ENCODE measurements at regions not wholly inside any gene's neighbourhood (a gene's known extent, or its start where the extent isn't known, plus 50 kb on each side); places are given as distances from the start of the nearest gene placed in this dataset.

GRCh38 chr6:14210663-14211561 is 93.3 kb downstream of the CD83 start:
- Histone ChIP-seq H3K4me3 (peak overlapping the region; percentile 68), H2AFZ (peak overlapping the region; percentile 96), H3K9me3 (ENCODE audit: low read depth) (no peaks in the 10 kb centered on the region), H3K4me2 (peak overlapping the region; percentile 95), H3K9me2 (replicated peaks; ENCODE audit: insufficient read depth) (no peaks in the 10 kb centered on the region), H3K4me1 (ENCODE audit: insufficient read depth) (peaks cover 14% of the 10 kb centered on the region), H3K36me3 (replicated peaks; ENCODE audit: insufficient read depth, low read depth) (no peaks in the 10 kb centered on the region), H3K27me3 (no peaks in the 10 kb centered on the region), H4K20me1 (ENCODE audit: insufficient read depth, poor library complexity, severe bottlenecking) (no peaks in the 10 kb centered on the region), H3K27ac (peak overlapping the region; percentile 76), H3K79me2 (no peaks in the 10 kb centered on the region)
- TF ChIP-seq, protein P1, sequence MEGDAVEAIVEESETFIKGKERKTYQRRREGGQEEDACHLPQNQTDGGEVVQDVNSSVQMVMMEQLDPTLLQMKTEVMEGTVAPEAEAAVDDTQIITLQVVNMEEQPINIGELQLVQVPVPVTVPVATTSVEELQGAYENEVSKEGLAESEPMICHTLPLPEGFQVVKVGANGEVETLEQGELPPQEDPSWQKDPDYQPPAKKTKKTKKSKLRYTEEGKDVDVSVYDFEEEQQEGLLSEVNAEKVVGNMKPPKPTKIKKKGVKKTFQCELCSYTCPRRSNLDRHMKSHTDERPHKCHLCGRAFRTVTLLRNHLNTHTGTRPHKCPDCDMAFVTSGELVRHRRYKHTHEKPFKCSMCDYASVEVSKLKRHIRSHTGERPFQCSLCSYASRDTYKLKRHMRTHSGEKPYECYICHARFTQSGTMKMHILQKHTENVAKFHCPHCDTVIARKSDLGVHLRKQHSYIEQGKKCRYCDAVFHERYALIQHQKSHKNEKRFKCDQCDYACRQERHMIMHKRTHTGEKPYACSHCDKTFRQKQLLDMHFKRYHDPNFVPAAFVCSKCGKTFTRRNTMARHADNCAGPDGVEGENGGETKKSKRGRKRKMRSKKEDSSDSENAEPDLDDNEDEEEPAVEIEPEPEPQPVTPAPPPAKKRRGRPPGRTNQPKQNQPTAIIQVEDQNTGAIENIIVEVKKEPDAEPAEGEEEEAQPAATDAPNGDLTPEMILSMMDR (IDR thresholded peaks at IDR 0.05; ENCODE audit: poor library complexity): peak; percentile 47
- TF ChIP-seq EZH2 (IDR thresholded peaks at IDR 0.05; ENCODE audit: borderline replicate concordance): no peak
- peak; percentile 96 for DNase-seq (ENCODE audit: low spot score)
- 2% methylated on average over 89 of the region's 100 CpGs for WGBS (ENCODE audit: low lambda C conversion rate, missing lambda C conversion rate)

GRCh38 chr6:14211562-14211942 is 94.0 kb downstream of the CD83 start:
- 3% methylated on average over 20 of the region's 20 CpGs for WGBS (ENCODE audit: low lambda C conversion rate, missing lambda C conversion rate)
- H4K20me1 ChIP-seq (ENCODE audit: insufficient read depth, poor library complexity, severe bottlenecking): no peaks in the 10 kb centered on the region
- peak overlapping the region; percentile 50 for H3K4me3 ChIP-seq
- H3K27me3 ChIP-seq: no peaks in the 10 kb centered on the region
- no peaks in the 10 kb centered on the region for H3K79me2 ChIP-seq
- H3K9me3 ChIP-seq (ENCODE audit: low read depth): no peaks in the 10 kb centered on the region
- H2AFZ ChIP-seq: peak overlapping the region; percentile 57
- peak overlapping the region; percentile 76 for H3K27ac ChIP-seq
- no peaks in the 10 kb centered on the region for H3K9me2 ChIP-seq (replicated peaks; ENCODE audit: insufficient read depth)
- H3K4me1 ChIP-seq (ENCODE audit: insufficient read depth): peaks cover 14% of the 10 kb centered on the region
- H3K4me2 ChIP-seq: peak overlapping the region; percentile 95
- TF ChIP-seq, protein P1 (IDR thresholded peaks at IDR 0.05; ENCODE audit: poor library complexity): no peak
- no peak for TF ChIP-seq EZH2 (IDR thresholded peaks at IDR 0.05; ENCODE audit: borderline replicate concordance)
- no peak for TF ChIP-seq EZH2phosphoT487 (IDR thresholded peaks at IDR 0.05; ENCODE audit: low read depth, severe bottlenecking, unreplicated experiment)
- DNase-seq (ENCODE audit: low spot score): peak; percentile 73
- no peaks in the 10 kb centered on the region for H3K36me3 ChIP-seq (replicated peaks; ENCODE audit: insufficient read depth, low read depth)

- TF ChIP-seq EZH2 (IDR thresholded peaks at IDR 0.05; ENCODE audit: borderline replicate concordance) (no peak), EZH2phosphoT487 (IDR thresholded peaks at IDR 0.05; ENCODE audit: low read depth, severe bottlenecking, unreplicated experiment) (no peak)
- TF ChIP-seq, protein P1 (IDR thresholded peaks at IDR 0.05; ENCODE audit: poor library complexity): no peak
- Histone ChIP-seq H3K4me2 (peak overlapping the region; percentile 95), H3K36me3 (replicated peaks; ENCODE audit: insufficient read depth, low read depth) (no peaks in the 10 kb centered on the region)
Measured at GRCh38 chr6:14212020-14212419, 94.4 kb downstream of the CD83 start.

More at GRCh38 chr6:14212020-14212419, 94.4 kb downstream of the CD83 start:
- H3K27ac ChIP-seq: no peak overlapping the region
- no peaks in the 10 kb centered on the region for H4K20me1 ChIP-seq (ENCODE audit: insufficient read depth, poor library complexity, severe bottlenecking)
- H3K4me3 ChIP-seq: no peak overlapping the region
- no peaks in the 10 kb centered on the region for H3K79me2 ChIP-seq
- H3K9me2 ChIP-seq (replicated peaks; ENCODE audit: insufficient read depth): no peaks in the 10 kb centered on the region
- peaks cover 14% of the 10 kb centered on the region for H3K4me1 ChIP-seq (ENCODE audit: insufficient read depth)
- H3K27me3 ChIP-seq: no peaks in the 10 kb centered on the region
- H3K9me3 ChIP-seq (ENCODE audit: low read depth): no peaks in the 10 kb centered on the region
- DNase-seq (ENCODE audit: low spot score): no peak
- H2AFZ ChIP-seq: no peak overlapping the region
- 24% methylated on average over 8 of the region's 8 CpGs for WGBS (ENCODE audit: low lambda C conversion rate, missing lambda C conversion rate)
